ENCODE measurements at regions not wholly inside any gene's neighbourhood (a gene's known extent, or its start where the extent isn't known, plus 50 kb on each side); places are given as distances from the start of the nearest gene placed in this dataset.

DNA sequence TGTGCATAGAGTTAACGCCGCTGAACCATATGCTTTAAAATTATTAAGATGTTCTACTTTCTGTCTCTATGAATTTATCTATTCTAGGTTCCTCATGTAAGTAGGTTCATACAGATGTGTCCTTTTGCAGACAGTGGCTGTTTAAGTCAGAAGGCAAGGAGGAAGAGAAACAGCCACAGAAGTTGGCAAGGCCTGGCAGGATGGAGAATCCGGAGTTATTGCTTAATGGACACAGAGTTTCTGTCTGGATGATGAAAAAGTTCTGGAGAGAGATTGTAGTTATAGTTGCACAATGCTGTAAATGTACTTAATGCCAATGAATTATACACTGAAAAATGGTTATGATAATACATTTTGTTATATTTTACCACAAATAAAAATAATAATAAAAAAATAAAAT is 283.6 kb upstream of the CNR1 start:
- ATAC-seq (no peak), FAIRE-seq (no peak), DNase-seq (ENCODE audit: low spot score) (no peak)
- H4K20me1 ChIP-seq (ENCODE audit: insufficient read depth, low read length): no peaks in the 10 kb centered on the region
- CTCF ChIA-PET (ENCODE audit: low intra/inter-chr PET ratio, low total read pairs): no interaction called here
- H3K4me1 ChIP-seq (ENCODE audit: insufficient read depth, low read length): no peaks in the 10 kb centered on the region
- POLR2A ChIA-PET: no interaction called here
- whole genome bisulfite sequencing (ENCODE audit: low lambda C conversion rate): 17% methylated on average over 3 of the region's 3 CpGs
- no peak for TF ChIP-seq RXRA (CRISPR knock-in tag; IDR thresholded peaks at IDR 0.05)
- TF ChIP-seq ZBTB7B (CRISPR knock-in tag; IDR thresholded peaks at IDR 0.05): no peak
- no peak for TF ChIP-seq ZNF761 (CRISPR knock-in tag; conservative IDR thresholded peaks at IDR 0.05)
- no peak for TF ChIP-seq MEIS1 (CRISPR knock-in tag; IDR thresholded peaks at IDR 0.05; ENCODE audit: borderline replicate concordance)
- TF ChIP-seq SAFB2 (CRISPR knock-in tag; IDR thresholded peaks at IDR 0.05; ENCODE audit: borderline replicate concordance, low read depth): no peak
- TF ChIP-seq SMC3 (IDR thresholded peaks at IDR 0.05; ENCODE audit: low read length): no peak
- TF ChIP-seq KLF16 (CRISPR knock-in tag; IDR thresholded peaks at IDR 0.05): no peak
- TF ChIP-seq, protein P1, sequence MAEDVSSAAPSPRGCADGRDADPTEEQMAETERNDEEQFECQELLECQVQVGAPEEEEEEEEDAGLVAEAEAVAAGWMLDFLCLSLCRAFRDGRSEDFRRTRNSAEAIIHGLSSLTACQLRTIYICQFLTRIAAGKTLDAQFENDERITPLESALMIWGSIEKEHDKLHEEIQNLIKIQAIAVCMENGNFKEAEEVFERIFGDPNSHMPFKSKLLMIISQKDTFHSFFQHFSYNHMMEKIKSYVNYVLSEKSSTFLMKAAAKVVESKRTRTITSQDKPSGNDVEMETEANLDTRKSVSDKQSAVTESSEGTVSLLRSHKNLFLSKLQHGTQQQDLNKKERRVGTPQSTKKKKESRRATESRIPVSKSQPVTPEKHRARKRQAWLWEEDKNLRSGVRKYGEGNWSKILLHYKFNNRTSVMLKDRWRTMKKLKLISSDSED (CRISPR knock-in tag; IDR thresholded peaks at IDR 0.05): no peak
- H3K36me3 ChIP-seq (replicated peaks in 1 of 2; ENCODE audit: control insufficient read depth in 1 of 2, insufficient read depth in 2 of 2, low read length in 2 of 2): no peaks in the 10 kb centered on the region
- no TSS peak for BruUV-seq (replicated peaks)
- H3K4me3 ChIP-seq (replicated peaks in 1 of 3; ENCODE audit: insufficient read depth in 1 of 3, low read depth in 2 of 3, low read length in 3 of 3): no peak overlapping the region
- H3K9ac ChIP-seq (ENCODE audit: insufficient read depth, low read depth, low read length): no peak overlapping the region
- no peaks in the 10 kb centered on the region for H3K9me3 ChIP-seq (ENCODE audit: low read length)
- intact Hi-C loops (cut with micrococcal nuclease; ENCODE audit: unreplicated experiment): no loop called here
- no peak overlapping the region for H2AFZ ChIP-seq (ENCODE audit: low read length)
- H3K4me2 ChIP-seq (ENCODE audit: low read depth, low read length): no peak overlapping the region
- H3K27me3 ChIP-seq (ENCODE audit: control insufficient read depth in 1 of 2, insufficient read depth in 2 of 2, low read length in 2 of 2): no peaks in the 10 kb centered on the region
- no peak overlapping the region for H3K27ac ChIP-seq (ENCODE audit: extremely low read length, insufficient read depth, low read length)
- in situ Hi-C loops (cut with HindIII; ENCODE audit: extremely low pct_ligation_motif_present, low pct_unique_long_range_greater_than_20kb): no loop called here
- no peaks in the 10 kb centered on the region for H3K79me2 ChIP-seq (ENCODE audit: insufficient read depth, low read length)
